HG02938 (cell line): ENCODE measurements at regions not wholly inside any gene's neighbourhood (a gene's known extent, or its start where the extent isn't known, plus 50 kb on each side); places are given as distances from the start of the nearest gene placed in this dataset.
"Not testable (repeated sequence)": the region's sequence is repeated elsewhere in the genome, so short reads cannot be mapped to it uniquely, and the experiment has no call there.

Source experiments
- ATAC-seq: cut with Tn5 transposase; IDR thresholded peaks from one replicate; pipeline ENCODE4 v1.9.1; 2021; ENCODE audit warnings: mild to moderate bottlenecking, moderate library complexity; ENCODE audit not compliant: unreplicated experiment

DNA sequence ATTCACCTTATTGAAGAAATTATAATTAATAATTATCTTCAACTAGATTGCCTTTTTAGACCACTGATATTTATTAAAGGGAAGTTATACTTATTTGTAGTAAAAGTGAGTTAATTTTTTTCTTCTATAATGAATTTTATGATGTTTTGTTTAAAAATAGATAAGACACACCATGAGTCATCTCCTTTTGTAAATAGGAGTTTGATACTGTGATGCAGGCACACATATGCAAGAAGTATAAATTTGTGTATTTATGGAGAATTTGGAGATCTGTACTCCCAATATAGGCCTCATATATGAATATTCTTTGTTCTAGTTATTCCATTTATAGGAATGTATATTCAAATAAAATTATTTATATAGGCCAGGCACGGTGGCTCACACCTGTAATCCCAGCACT is 703.5 kb upstream of the CHAC2 start:
- no peak for ATAC-seq

DNA sequence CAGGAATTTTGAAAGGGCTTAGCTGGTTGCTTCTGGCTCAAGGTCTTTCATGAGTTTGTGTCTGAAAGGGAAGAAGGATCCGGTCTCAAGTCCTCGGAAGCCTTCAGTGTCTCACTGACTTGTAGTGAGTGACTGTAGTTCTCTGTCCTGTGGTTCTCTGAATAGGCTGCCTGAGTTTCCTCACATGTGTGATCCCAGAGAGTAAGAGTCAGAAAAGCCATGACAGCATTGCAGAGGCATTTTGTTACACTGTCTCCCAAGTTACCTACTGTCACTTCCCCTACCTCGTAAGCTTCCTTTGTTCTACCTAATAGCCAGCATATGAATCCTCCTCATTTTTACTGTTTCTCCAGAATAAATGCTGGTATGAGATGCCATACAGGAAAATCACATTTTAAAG is 709.1 kb upstream of the CHAC2 start:
- no peak for ATAC-seq

DNA sequence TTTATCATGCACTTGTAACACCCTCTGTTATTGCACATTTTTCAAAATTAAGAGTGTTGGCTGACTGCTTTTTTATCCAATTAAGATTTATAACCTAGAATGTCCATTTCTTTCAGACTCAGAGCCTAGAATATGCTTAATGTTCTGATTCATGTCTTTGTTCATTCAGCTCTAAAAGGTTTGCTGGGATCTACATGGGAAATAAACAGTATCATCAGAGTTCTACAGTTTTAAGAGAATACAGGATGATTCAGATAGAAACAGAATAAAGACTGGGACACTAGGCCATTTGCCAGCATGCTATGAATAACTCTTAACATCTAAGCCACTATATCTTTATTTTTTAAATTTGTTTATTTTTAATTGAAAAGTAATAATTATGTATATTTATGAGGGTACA is 713.7 kb upstream of the CHAC2 start:
- no peak for ATAC-seq

DNA sequence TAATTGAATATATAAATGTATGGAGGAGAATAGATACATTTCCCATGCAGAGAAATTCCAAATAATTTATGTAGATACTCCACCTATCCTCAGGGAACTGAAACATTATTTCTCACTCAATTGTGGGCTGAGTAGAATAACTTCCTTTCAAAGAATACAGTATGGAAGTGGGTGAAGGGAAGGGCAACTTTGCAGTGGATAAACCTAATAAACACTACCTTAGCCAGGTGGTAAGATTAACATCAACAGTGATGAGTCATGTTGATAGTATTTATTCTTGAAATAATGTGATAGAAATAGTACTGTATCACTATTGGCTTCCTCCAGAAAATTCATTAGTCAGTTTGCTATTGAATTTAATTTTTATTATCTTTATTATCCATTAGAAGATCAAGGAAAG is 716.4 kb upstream of the CHAC2 start:
- no peak for ATAC-seq

DNA sequence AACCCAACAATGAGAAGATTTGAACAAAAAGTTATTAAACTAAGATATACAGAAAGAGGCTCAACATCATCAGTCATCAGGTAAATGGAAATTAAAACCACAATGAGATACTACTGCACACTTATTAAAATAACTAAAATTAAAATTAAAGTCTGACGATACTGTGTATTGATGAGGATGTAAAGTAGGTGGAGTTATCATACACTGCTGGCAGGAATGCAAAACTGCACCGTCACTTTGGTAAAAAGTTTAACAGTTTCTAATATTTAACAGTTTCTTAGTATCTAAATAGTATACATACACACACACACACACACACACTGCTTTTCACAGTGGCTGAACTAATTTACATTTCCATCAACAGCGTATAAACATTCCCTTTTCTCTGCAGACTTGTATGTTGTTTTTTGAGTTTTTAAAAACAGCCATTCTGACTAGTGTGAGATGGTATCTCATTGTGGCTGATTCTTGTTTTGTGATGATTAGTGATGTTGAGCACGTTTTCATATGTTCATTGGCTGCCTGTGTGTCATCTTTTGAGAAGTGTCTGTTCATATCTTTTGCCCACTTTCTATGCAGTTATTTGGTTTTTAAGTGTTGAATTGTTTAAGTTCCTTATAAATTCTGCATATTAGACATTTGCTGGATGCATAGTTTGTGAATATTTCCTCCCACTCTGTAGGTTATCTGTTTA is 726.9 kb upstream of the CHAC2 start:
- no peak for ATAC-seq

DNA sequence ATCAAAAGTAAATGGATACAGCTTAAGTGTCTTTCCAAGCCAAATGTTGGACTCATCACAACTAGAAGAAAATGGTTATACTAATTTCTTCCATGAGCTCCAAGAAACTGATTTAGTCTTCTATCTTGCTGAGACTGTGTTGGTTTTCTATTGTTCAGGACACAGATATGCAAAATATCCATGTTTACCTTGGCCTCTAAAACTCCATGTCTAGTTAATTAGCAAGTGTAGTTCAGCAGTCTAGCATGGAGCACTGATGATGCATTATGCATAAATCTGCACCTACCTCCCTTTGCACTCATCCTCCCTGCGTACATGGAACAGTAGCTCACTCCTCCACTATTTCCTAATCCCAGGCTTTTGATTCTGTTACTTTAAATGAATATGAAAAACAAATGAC is 731.4 kb upstream of the CHAC2 start:
- no peak for ATAC-seq

DNA sequence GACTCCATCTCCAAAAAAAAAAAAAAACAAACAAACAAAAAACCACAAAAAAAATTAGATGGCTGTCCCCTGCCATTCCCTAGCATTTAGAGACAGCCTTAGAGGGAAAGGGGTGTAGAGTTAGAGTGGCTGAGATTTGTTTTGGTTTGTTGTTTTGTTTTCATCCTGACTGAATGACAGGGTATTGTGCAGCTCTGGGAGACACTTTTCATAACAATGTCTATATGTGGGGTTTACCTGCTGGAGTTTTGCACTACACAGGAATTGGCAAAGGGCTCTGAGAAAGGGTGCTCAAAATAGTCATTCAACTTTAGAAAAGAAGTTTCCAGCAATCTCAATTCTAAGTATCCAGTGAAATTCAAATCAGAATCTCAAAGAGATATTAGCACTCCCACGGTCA is 732.5 kb upstream of the CHAC2 start:
- ATAC-seq, result no peak

DNA sequence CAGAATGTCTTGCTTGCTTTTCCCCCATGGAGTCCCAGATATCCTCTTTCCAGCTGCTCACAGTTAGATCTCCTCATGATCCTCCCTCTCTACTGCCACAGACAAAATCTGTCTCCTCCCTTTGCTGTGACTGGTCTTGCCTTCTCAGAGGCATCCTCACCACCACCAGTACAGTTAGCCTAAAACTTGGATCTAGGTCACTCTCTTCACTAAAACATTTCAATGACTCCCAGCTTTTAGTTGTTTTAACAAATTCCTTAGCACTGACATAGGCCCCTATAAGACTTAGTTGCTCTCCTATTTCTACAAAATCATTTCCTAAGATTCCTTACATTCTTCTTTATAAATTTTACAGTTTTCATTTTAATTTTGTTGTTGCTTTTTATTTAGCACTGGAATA is 734.2 kb upstream of the CHAC2 start:
- no peak for ATAC-seq

DNA sequence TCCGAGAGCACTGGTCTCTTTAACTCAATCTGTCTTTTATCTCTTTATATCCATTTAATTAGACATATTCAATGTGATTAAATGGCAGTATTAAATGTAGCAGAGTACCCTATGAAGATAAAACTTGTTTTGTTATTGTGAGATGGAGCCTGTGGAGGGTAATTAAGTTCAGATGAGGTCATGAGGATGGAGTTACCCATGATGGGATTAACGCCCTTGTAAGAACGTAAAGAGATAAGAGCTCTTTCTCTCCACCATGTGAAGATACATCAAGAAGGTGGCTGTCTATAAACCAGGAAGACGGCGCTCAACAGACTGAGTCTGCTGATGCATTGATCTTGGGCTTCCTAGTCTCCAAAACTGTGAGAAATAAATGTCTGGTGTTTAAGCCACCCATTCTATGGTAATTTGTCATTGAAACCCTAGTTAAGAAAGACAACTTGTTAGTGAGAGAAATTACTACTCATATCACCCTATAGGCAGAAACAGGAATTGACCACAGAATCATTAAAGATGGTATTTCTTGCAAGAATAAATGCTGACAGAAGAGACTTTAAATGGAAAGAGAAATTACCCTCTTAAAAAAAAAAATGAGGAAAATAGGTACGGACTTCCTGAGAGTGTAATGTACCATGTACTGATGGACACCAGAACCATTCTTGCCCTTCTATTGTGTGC is 738.7 kb upstream of the CHAC2 start:
- no peak for ATAC-seq

DNA sequence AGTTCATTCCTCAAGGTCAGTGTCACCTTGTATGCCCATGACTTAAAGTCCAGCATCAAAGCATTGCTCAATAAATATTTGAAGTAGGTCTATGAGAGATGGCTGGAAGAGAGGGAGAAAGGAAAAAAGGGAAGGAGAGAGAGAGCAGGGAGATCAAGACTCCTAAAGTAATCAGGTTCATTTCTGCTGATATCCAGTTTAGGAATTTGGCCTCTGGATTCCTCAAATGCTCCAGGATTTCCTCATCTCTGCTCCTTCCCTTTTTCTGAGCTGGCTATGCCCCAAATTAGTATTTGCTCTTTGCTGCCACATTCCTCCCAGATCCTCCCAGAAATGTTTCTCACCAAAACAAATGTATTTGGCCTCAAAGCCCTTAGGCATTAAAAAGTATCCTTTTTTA is 739.4 kb upstream of the CHAC2 start:
- no peak for ATAC-seq

DNA sequence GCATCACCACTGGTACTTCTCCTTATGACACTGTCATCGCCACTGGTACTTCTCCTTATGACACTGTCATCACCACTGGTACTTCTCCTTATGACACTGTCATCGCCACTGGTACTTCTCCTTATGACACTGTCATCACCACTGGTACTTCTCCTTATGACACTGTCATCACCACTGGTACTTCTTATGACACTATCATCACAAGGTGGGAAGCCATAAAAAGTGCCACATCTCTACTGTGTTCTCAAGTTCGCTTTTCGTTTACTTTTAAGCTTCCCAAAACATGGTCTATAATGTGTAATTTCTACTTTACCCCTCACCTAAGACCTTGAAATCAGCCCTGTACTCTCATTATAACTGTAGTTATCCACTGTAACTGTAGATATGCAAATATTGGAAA is 745.4 kb upstream of the CHAC2 start:
- not testable (repeated sequence) for ATAC-seq

DNA sequence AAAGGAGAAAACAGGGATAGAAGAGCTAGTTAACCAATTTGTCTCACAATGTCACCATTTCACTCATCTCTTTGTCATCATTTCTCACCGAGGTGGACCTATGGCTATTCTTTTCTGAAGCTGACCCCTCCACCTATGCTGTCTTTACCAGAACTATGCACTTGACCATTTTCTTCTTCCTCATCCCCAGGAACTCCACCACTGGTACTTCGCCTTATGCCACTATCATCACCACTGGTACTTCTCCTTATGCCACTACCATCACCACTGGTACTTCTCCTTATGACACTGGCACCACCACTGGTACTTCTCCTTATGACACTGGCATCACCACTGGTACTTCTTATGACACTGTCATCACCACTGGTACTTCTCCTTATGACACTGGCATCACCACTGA is 745.8 kb upstream of the CHAC2 start:
- ATAC-seq, result no peak

DNA sequence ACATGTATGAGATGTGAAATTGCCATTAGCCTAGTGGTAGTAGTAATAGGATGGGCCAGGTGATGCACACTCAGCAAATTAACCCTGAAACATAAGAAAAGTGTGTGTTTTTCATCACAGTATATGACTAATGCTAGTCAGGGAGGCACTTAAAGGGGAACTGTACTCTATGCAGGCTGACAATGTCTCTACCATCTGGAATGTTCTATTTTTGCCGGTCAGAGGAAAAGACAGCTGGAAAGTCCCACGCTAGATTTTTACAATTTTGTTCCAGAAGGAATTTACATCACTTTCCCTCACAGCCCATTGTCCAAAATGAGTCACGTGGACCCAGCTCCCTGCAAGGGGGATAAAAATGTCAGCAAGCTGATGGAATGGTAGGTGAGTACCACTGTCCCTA is 746.3 kb upstream of the CHAC2 start:
- no peak for ATAC-seq

DNA sequence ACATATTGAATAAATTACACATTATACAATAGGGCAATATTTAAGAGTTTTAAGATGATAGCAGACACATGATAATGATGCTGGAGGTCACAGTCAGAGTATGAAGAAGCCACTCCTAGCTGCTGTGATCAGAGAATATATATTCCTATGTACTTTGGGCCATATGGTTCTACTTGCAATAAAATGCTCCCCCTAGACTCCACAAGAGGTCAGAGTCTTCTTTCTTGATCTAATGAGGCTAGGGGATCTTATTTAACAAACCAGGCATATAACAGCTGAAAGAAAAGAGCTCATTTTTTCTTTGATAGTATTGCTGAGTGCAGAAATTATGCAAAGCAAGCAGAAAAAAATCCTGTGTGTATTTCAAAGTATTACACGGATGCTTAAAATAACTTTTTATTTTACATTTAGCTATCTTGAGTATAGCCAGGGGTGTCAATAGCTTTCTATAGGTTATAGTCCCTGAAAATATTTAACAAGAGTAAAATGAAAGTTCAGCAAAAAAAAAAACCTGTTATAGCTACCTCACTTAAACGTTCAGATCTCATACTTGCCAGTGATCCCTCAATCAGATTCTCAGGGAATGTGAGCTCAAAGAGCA is 748.7 kb upstream of the CHAC2 start:
- no peak for ATAC-seq

DNA sequence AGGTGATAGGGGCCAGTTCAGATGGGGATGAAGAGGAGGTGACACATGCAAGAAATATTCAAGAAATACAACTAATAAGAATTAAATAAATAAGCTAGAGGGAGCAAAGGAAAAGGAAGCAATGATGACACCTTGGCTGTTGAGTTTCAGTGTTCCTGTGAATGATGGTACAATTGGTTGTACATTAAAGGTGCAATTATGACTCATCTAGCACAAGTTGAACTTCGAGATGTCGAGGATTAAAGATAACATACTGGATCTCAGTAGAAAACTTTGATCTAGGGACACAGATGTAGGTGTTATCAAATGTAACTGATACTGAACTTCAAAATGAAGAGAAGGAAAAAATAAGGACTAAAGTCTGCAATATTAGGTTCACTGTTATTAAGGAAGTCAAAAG is 760.6 kb upstream of the CHAC2 start:
- no peak for ATAC-seq

DNA sequence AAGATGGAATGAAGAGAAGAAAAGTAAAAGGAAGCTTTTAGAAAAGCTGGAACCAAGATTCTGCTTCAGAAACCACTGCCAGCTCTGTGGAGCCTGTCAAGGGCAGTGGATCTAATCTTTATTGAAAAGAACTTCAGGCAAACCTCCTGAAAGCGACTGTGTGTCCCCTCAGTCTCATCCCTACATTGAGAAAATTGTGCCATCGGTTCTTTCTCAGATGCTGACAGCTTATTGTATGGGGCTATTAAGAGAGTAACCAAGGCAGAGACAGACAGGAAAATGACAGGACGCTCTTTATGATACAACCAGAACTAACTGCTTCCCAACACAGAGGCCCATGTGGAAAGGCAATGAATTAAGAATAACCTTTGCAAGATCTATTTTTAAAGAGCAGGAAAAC is 763.2 kb upstream of the CHAC2 start:
- no peak for ATAC-seq

DNA sequence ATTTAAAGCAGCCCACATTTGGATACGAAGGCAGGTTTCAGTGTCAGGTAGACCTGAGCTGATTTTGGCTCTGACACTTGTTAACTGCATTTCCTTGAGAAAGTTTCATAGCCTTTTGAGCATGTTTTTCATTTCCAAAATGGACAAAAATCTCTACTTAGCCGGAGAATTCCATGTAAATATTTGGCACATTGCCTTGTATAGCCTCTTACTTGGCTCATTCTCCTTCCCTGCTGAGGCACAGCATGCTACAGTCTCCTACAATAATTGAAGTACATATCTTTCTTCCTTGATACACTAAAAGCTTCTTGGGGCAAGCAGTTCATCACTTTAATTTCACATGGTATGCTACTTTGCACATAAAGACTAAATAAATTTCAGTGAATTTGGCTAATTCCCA is 772.2 kb upstream of the CHAC2 start:
- no peak for ATAC-seq

DNA sequence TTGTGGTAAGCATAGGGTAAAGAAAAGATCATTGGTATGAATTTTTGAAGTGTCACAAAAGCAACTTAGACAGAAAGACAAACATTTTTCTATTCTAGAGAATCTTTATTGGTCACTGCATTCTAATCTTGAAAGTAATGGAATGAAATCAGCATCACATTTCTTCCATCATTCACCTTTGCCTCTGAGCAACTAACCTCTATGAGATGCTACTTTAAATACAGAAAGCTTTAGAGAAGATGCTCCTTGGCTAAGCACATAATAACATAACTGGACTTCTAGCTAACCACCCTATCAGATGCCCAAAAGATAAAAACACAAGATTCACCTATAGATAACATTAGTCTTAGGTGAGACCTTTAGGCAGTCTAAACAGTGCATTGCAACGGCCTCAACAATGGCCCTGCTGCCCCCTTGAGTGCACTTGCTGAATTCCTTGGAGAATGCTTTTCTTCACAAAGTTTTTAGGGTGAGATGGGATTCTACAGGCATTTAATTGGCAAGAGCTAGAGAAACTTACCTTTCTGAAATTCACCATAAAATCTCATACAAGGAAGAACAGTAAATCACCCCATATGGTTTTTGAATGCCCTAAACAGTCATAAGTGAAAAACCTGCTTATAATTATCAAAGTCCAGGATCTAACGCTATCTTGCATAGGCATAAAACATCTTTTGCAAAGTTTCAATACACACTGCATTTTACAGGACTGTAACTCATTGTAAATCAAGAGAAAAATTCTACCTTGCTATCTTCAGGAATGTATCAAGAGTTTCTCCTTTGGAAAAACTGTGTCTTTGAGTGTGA is 791.3 kb upstream of the CHAC2 start:
- no peak for ATAC-seq

DNA sequence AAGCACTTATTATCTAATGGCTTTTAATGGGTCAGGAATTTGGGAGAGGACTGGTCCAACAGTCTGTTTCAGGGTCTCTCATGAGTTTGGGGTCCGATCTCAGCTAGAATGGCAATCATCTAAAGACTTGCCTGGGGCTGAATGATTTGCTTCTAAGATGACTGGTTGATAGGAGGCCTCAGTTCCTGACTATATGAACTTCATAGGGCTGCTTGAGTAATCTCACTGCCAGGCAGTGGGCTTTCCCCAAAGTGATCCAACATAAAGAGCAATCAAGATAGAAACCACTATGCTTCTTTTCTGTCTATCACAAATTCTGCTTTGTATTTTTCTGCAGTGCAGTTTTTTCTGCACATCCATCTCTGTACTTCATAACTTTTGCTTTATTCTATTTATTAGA is 793.5 kb upstream of the CHAC2 start:
- ATAC-seq, result no peak

DNA sequence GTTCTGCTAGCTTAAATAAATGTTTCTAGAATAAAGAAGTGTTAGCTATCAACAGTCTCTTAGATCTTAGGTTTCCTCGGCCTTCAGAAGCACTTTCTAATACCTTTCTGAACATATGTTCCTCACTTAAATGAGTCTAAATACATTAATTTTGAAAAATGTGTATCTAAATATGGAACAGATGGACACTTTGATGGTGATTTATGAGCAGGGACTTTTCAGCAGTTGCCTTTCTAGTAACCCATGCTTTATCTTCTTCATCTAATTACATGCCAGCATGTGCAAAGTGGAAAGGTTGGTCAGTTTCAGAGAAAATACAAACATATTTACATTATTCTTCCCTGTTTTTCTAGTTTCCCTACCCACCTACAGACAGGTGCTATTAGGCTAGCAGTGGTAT is 797.0 kb upstream of the CHAC2 start:
- no peak for ATAC-seq

DNA sequence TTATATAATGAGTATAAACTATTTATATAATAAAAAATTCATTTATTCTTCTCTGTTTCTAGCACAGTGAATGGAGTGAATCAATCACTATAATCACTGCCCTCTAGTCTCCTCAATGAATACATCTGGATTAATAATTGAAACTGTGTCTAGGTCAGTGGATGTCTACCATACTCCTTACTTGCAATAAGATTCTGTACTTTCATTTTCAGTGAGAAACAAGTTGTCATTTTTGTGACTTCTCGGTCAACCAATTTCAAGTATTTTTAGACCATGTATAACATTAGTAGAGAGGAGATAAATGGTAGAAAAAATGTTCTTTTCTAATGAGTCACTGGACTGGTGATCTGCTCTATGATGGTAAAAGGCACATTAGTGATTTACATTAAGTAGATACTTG is 799.6 kb upstream of the CHAC2 start:
- no peak for ATAC-seq
